PC-9 (cell line): ENCODE measurements at regions not wholly inside any gene's neighbourhood (a gene's known extent, or its start where the extent isn't known, plus 50 kb on each side); places are given as distances from the start of the nearest gene placed in this dataset.

Experiments used
- EZH2 ChIP-seq: fragments of 200-600 bp; sonication (generic); IDR thresholded peaks from 2 replicates; pipeline ENCODE4 v1.8.0; 2017; ENCODE audit warnings: antibody characterized with exemption, low read depth
- TF ChIP-seq, protein P1 (sequence below): fragments of 200-600 bp; sonication (generic); conservative IDR thresholded peaks from 2 replicates; pipeline ENCODE4 v1.6.1; 2017; ENCODE audit warnings: mixed run types, antibody characterized with exemption, mild to moderate bottlenecking, moderate library complexity

DNA sequence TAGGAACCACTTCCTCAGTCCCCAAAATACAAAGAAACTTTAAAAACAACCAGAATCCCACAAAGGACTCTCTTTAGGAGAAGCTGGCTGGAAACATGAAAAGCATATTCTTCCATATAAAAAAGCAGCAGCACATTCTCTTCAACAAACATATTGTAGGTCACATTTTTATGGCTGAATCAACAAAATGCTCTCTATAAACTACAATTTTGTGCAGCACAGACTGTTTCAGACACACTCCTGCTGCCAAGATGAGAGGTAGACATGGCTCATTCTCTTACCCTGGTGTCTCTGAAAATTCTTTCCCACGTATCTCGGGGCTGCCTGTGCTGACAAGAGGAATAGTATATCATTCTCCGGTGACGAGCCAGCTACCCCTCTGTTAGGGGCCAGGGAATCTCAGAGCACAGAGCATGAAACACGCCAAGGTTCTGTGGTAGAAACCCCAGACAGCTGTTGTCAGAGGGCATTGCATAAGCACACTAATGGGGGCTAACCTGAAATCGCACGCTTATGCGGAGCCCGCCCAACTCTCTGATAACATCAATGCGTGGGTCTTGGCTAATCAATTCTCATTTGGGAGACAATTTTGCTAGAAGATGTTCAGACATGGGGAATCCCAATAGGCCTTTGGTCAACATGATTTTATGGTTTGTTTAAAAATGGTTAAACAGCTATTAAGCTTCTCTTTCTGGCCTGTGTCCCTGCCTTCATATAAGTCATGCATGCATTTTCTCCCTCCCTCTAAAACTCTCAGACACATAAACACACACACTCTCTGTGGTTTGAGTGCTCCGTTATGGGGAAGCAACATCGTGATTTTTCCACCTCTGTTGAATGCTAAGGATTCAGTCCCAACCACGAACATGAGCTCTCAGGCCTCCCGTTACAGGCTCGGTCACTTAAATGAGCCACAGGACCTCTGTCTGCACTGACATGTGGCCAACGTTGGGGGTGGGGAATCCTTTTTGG lies 177.5 kb downstream of the INO80D start:
- TF ChIP-seq, protein P1, sequence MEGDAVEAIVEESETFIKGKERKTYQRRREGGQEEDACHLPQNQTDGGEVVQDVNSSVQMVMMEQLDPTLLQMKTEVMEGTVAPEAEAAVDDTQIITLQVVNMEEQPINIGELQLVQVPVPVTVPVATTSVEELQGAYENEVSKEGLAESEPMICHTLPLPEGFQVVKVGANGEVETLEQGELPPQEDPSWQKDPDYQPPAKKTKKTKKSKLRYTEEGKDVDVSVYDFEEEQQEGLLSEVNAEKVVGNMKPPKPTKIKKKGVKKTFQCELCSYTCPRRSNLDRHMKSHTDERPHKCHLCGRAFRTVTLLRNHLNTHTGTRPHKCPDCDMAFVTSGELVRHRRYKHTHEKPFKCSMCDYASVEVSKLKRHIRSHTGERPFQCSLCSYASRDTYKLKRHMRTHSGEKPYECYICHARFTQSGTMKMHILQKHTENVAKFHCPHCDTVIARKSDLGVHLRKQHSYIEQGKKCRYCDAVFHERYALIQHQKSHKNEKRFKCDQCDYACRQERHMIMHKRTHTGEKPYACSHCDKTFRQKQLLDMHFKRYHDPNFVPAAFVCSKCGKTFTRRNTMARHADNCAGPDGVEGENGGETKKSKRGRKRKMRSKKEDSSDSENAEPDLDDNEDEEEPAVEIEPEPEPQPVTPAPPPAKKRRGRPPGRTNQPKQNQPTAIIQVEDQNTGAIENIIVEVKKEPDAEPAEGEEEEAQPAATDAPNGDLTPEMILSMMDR: no peak
- TF ChIP-seq EZH2: no peak
